SK-N-SH treated with all-trans-retinoic acid at 6 μM for 48 hours (cell line): ENCODE measurements at regions not wholly inside any gene's neighbourhood (a gene's known extent, or its start where the extent isn't known, plus 50 kb on each side); places are given as distances from the start of the nearest gene placed in this dataset.

Source experiments
- ATAC-seq: fragments of 200-7000 bp; cut with Tn5 transposase; 3 replicates; pipeline ENCODE4 v1.9.1; 2020; ENCODE audit warnings: mild to moderate bottlenecking, moderate library complexity
- ARNTL ChIP-seq: fragments of 450-650 bp; formaldehyde crosslinking; IDR thresholded peaks from 2 replicates; pipeline ENCODE4 v1.5.0; 2020; ENCODE audit warnings: low read depth, mild to moderate bottlenecking, moderate library complexity, borderline replicate concordance
- BACH2 ChIP-seq: fragments of 250-450 bp; sonication (Bioruptor Pico); IDR thresholded peaks from 2 replicates; pipeline ENCODE4 v1.9.0; 2021; ENCODE audit warnings: mild to moderate bottlenecking, borderline replicate concordance
- CSDC2 ChIP-seq: fragments of 250-450 bp; sonication (Bioruptor Pico); IDR thresholded peaks from 2 replicates; pipeline ENCODE4 v1.5.0; 2020; ENCODE audit warnings: mild to moderate bottlenecking, moderate library complexity
- CSRNP3 ChIP-seq: fragments of 250-450 bp; sonication (Bioruptor Pico); IDR thresholded peaks from 2 replicates; pipeline ENCODE4 v1.5.1; 2021; ENCODE audit warnings: mild to moderate bottlenecking, moderate library complexity
- ESRRG ChIP-seq: fragments of 250-450 bp; sonication (Bioruptor Pico); IDR thresholded peaks from 2 replicates; pipeline ENCODE4 v1.6.1; 2021; ENCODE audit warnings: mild to moderate bottlenecking
- GLIS3 ChIP-seq: fragments of 250-450 bp; sonication (Bioruptor Pico); IDR thresholded peaks from 2 replicates; pipeline ENCODE4 v1.5.0; 2020; ENCODE audit warnings: mild to moderate bottlenecking, moderate library complexity
- ISL1 ChIP-seq: fragments of 250-450 bp; sonication (Bioruptor Pico); IDR thresholded peaks from 2 replicates; pipeline ENCODE4 v2.1.2; 2022; ENCODE audit warnings: mild to moderate bottlenecking, moderate library complexity
- OSR1 ChIP-seq: fragments of 250-450 bp; sonication (Bioruptor Pico); IDR thresholded peaks from 2 replicates; pipeline ENCODE4 v1.8.0; 2022; ENCODE audit warnings: moderate library complexity, mild to moderate bottlenecking, inconsistent platforms
- PPARA ChIP-seq: fragments of 250-450 bp; sonication (Bioruptor Pico); IDR thresholded peaks from 2 replicates; pipeline ENCODE4 v1.5.0; 2020; ENCODE audit warnings: mild to moderate bottlenecking, borderline replicate concordance
- RARB ChIP-seq: fragments of 250-450 bp; sonication (Bioruptor Pico); IDR thresholded peaks from 2 replicates; pipeline ENCODE4 v1.8.0; 2021; ENCODE audit warnings: mild to moderate bottlenecking, moderate library complexity
- SNAI2 ChIP-seq: fragments of 250-450 bp; sonication (Bioruptor Pico); IDR thresholded peaks from 2 replicates; pipeline ENCODE4 v1.5.0; 2020; ENCODE audit warnings: mild to moderate bottlenecking, moderate library complexity
- TCF4 ChIP-seq: fragments of 250-450 bp; sonication (Bioruptor Pico); IDR thresholded peaks from 2 replicates; pipeline ENCODE4 v1.8.0; 2021; ENCODE audit warnings: mild to moderate bottlenecking, moderate library complexity, borderline replicate concordance
- TOX ChIP-seq: fragments of 250-450 bp; sonication (Bioruptor Pico); IDR thresholded peaks from 2 replicates; pipeline ENCODE4 v1.8.0; 2021; ENCODE audit warnings: mild to moderate bottlenecking, moderate library complexity, borderline replicate concordance
- TSHZ2 ChIP-seq: fragments of 250-450 bp; sonication (Bioruptor Pico); IDR thresholded peaks from 2 replicates; pipeline ENCODE4 v1.5.0; 2020; ENCODE audit warnings: mild to moderate bottlenecking, moderate library complexity
- ZC3H10 ChIP-seq: fragments of 250-450 bp; sonication (Bioruptor Pico); IDR thresholded peaks from 2 replicates; pipeline ENCODE4 v1.5.1; 2021; ENCODE audit warnings: mild to moderate bottlenecking, moderate library complexity
- ZFP3 ChIP-seq: fragments of 250-450 bp; sonication (Bioruptor Pico); IDR thresholded peaks from 2 replicates; pipeline ENCODE4 v1.5.0; 2020; ENCODE audit warnings: mild to moderate bottlenecking, moderate library complexity
- ZFP30 ChIP-seq: fragments of 450-650 bp; formaldehyde crosslinking; IDR thresholded peaks from 2 replicates; pipeline ENCODE4 v1.5.0; 2022; ENCODE audit warnings: mild to moderate bottlenecking, moderate library complexity
- ZNF565 ChIP-seq: fragments of 450-650 bp; formaldehyde crosslinking; conservative IDR thresholded peaks from 2 replicates; pipeline ENCODE4 v1.5.0; 2020; ENCODE audit warnings: low read depth, mild to moderate bottlenecking, moderate library complexity
- ZNF70 ChIP-seq: fragments of 450-650 bp; formaldehyde crosslinking; IDR thresholded peaks from 2 replicates; pipeline ENCODE4 v1.5.0; 2020; ENCODE audit warnings: mild to moderate bottlenecking, moderate library complexity
- ZNF8 ChIP-seq: fragments of 450-650 bp; formaldehyde crosslinking; IDR thresholded peaks from 2 replicates; pipeline ENCODE4 v1.5.0; 2020; ENCODE audit warnings: mild to moderate bottlenecking, moderate library complexity
- TF ChIP-seq, protein P1 (sequence below): fragments of 250-450 bp; sonication (Bioruptor Pico); IDR thresholded peaks from 2 replicates; pipeline ENCODE4 v1.8.0; 2021; ENCODE audit warnings: low read depth, mild to moderate bottlenecking, moderate library complexity, borderline replicate concordance
- TF ChIP-seq, protein P2 (sequence below): fragments of 250-450 bp; sonication (Bioruptor Pico); IDR thresholded peaks from 2 replicates; pipeline ENCODE4 v1.5.1; 2020; ENCODE audit warnings: low read depth, mild to moderate bottlenecking, moderate library complexity

DNA sequence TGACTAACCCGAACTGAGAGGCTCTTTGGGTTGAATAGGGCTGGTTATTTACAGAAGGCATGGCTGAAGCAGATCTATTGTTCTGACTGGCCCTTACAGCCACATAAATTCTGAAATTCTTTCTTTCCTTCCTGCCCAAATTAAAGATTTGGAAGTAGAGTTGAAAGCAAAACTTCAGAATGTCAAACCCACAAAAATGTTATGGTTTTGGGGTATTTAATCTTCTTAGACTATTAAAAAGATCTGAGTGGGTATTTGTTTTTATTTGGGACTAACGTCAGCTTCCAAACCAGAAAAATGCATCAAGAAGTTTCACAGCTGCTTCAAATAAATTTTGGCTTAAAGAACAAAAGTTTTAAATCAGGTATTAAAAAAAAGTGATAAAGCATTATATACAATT, 124.5 kb downstream of the AHR start:
- TF ChIP-seq TSHZ2 (CRISPR knock-in tag) (no peak), ZNF70 (CRISPR knock-in tag) (no peak), OSR1 (CRISPR knock-in tag) (no peak), ARNTL (CRISPR knock-in tag) (no peak), ESRRG (CRISPR knock-in tag) (no peak), PPARA (CRISPR knock-in tag) (no peak), RARB (no peak), TOX (CRISPR knock-in tag) (no peak), TCF4 (no peak), BACH2 (CRISPR knock-in tag) (no peak), ZNF565 (CRISPR knock-in tag) (no peak), ZC3H10 (CRISPR knock-in tag) (no peak), ISL1 (CRISPR knock-in tag) (no peak)
- TF ChIP-seq, protein P1, sequence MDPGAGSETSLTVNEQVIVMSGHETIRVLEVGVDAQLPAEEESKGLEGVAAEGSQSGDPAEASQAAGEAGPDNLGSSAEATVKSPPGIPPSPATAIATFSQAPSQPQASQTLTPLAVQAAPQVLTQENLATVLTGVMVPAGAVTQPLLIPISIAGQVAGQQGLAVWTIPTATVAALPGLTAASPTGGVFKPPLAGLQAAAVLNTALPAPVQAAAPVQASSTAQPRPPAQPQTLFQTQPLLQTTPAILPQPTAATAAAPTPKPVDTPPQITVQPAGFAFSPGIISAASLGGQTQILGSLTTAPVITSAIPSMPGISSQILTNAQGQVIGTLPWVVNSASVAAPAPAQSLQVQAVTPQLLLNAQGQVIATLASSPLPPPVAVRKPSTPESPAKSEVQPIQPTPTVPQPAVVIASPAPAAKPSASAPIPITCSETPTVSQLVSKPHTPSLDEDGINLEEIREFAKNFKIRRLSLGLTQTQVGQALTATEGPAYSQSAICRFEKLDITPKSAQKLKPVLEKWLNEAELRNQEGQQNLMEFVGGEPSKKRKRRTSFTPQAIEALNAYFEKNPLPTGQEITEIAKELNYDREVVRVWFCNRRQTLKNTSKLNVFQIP = no peak
- ATAC-seq = no peak

DNA sequence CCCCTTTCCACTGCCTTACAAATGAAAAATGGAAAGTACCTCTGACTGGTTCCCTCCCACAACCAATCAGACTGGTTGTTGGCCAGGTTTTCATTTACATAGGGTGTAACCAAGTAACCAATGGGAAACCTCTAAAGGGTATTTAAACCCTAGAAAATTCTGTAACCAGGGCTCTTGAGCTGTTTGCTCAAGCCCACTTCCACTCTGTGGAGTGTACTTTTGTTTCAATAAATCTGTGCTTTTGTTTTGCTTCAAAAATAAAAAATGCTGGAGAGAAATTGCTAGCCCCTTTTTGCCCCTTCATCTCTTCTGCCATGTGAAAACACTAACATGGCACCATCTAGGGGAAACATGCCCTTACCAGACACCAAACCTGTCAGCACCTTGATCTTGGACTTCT, 129.5 kb downstream of the AHR start:
- TF ChIP-seq ZC3H10 (CRISPR knock-in tag) = no peak
- TF ChIP-seq SNAI2 = no peak

GRCh38 chr7:17429579-17429978, 131.1 kb downstream of the AHR start:
- ATAC-seq = no peak
- TF ChIP-seq RARB (no peak), ZNF8 (no peak), ZNF565 (CRISPR knock-in tag) (no peak), ESRRG (CRISPR knock-in tag) (no peak), ARNTL (CRISPR knock-in tag) (no peak), CSRNP3 (CRISPR knock-in tag) (no peak), ZC3H10 (CRISPR knock-in tag) (no peak), PPARA (CRISPR knock-in tag) (no peak), ZNF70 (CRISPR knock-in tag) (no peak)
- TF ChIP-seq, protein P1 = no peak

More for the DNA sequence above, 129.5 kb downstream of the AHR start:
- no peak for ATAC-seq

DNA sequence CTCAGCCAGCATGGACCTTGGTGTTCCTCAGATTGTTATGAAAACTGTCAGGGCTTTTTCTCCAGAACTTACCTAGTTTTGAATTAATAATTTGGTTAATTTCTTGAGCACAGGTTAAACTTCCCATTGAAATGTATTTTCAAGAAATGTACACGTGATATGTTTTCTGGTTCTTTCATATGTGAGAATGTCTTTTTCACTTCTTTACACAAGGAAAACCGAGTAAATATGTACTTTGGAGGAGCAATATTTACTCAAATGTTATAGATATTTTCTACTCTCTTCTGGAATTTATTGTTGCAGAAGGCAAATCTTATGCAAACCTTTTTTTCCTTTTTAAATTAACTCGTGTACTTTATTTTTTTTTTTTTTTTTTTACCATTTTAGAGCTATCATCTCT, 134.3 kb downstream of the AHR start:
- no peak for ATAC-seq
- TF ChIP-seq TOX (CRISPR knock-in tag) (no peak), ZNF8 (no peak), ZFP30 (no peak), ZNF565 (CRISPR knock-in tag) (no peak), ZNF70 (CRISPR knock-in tag) (no peak), TSHZ2 (CRISPR knock-in tag) (no peak), TCF4 (no peak), ARNTL (CRISPR knock-in tag) (no peak), PPARA (CRISPR knock-in tag) (no peak), OSR1 (CRISPR knock-in tag) (no peak), ZFP3 (CRISPR knock-in tag) (no peak), GLIS3 (CRISPR knock-in tag) (no peak), CSDC2 (no peak)
- TF ChIP-seq, protein P1 = no peak
- TF ChIP-seq, protein P2, sequence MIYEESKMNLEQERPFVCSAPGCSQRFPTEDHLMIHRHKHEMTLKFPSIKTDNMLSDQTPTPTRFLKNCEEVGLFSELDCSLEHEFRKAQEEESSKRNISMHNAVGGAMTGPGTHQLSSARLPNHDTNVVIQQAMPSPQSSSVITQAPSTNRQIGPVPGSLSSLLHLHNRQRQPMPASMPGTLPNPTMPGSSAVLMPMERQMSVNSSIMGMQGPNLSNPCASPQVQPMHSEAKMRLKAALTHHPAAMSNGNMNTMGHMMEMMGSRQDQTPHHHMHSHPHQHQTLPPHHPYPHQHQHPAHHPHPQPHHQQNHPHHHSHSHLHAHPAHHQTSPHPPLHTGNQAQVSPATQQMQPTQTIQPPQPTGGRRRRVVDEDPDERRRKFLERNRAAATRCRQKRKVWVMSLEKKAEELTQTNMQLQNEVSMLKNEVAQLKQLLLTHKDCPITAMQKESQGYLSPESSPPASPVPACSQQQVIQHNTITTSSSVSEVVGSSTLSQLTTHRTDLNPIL (CRISPR knock-in tag) = no peak
